H1 (cell line): ENCODE measurements at regions not wholly inside any gene's neighbourhood (a gene's known extent, or its start where the extent isn't known, plus 50 kb on each side); places are given as distances from the start of the nearest gene placed in this dataset.

Source experiments
- CBX8 ChIP-seq: fragments of 300-800, 300-1000 bp; sonication (generic); IDR thresholded peaks from 2 replicates; pipeline ENCODE4 v1.7.1; 2016; ENCODE audit warnings: low read depth, low read length, borderline replicate concordance
- CTCF ChIP-seq, 3 experiments: IDR thresholded peaks; 1 replicate in 2 of 3; 2 replicates in 1 of 3; pipeline versions ENCODE4 v1.5.1 to v1.6.1; 2011; ENCODE audit warnings: low read length in 3 of 3, mild to moderate bottlenecking in 3 of 3, inconsistent platforms in 2 of 3, low read depth in 1 of 3, moderate library complexity in 1 of 3; ENCODE audit not compliant: insufficient read depth in 1 of 3; ENCODE audit errors: control extremely low read depth in 1 of 3
- JUN ChIP-seq: IDR thresholded peaks from 2 replicates; pipeline ENCODE4 v1.6.1; 2011; ENCODE audit warnings: low read depth, mild to moderate bottlenecking, improper control_type of control experiment, low read length
- RAD21 ChIP-seq, 2 experiments: IDR thresholded peaks in 1 of 2; conservative IDR thresholded peaks in 1 of 2; 2 replicates each; pipeline ENCODE4 v1.6.1; 2011; ENCODE audit warnings: low read depth in 2 of 2, low read length in 2 of 2, improper control_type of control experiment in 1 of 2, inconsistent platforms in 1 of 2, mild to moderate bottlenecking in 1 of 2, moderate library complexity in 1 of 2
- SIN3A ChIP-seq, 2 experiments: IDR thresholded peaks in 1 of 2; conservative IDR thresholded peaks in 1 of 2; 2 replicates each; pipeline ENCODE4 v1.6.1; 2011 to 2012; ENCODE audit warnings: low read length in 2 of 2, improper control_type of control experiment in 1 of 2, low read depth in 1 of 2, mild to moderate bottlenecking in 1 of 2
- TAF1 ChIP-seq: IDR thresholded peaks from 2 replicates; pipeline ENCODE4 v1.6.1; 2011; ENCODE audit warnings: mild to moderate bottlenecking, low read depth, low read length
- TCF12 ChIP-seq: IDR thresholded peaks from 2 replicates; pipeline ENCODE4 v1.6.1; 2011; ENCODE audit warnings: low read depth, mild to moderate bottlenecking, low read length
- YY1 ChIP-seq: IDR thresholded peaks from 2 replicates; pipeline ENCODE4 v1.6.1; 2011; ENCODE audit warnings: low read depth, mild to moderate bottlenecking, low read length
- ZNF274 ChIP-seq: IDR thresholded peaks from 2 replicates; pipeline ENCODE4 v1.7.0; 2012; ENCODE audit warnings: low read length, borderline replicate concordance; ENCODE audit errors: extremely low read depth

- TF ChIP-seq CTCF (IDR thresholded peaks at IDR 0.05; ENCODE audit: control extremely low read depth in 1 of 3, insufficient read depth in 1 of 3, low read depth in 1 of 3, low read length in 3 of 3) (no peak), RAD21 (IDR thresholded peaks at IDR 0.05 in 1 of 2, conservative IDR thresholded peaks at IDR 0.05 in 1 of 2; ENCODE audit: low read depth in 2 of 2, low read length in 2 of 2) (no peak), ZNF274 (no peak), TAF1 (no peak), CBX8 (no peak), YY1 (no peak), SIN3A (conservative IDR thresholded peaks at IDR 0.05 in 1 of 2, IDR thresholded peaks at IDR 0.05 in 1 of 2; ENCODE audit: low read depth in 1 of 2, low read length in 2 of 2) (no peak), JUN (no peak), TCF12 (no peak)
These were observed 176.8 kb downstream of the BMP2 start for GRCh38 chr20:6944292-6944691.
